GM13976 (cell line): ENCODE measurements at regions not wholly inside any gene's neighbourhood (a gene's known extent, or its start where the extent isn't known, plus 50 kb on each side); places are given as distances from the start of the nearest gene placed in this dataset.
"Not testable (repeated sequence)": the region's sequence is repeated elsewhere in the genome, so short reads cannot be mapped to it uniquely, and the experiment has no call there.

ENCODE experiments used
- DNase-seq: peaks from one replicate; pipeline ENCODE4 v3.0.0; 2012; ENCODE audit warnings: low spot score
- CTCF ChIP-seq: IDR thresholded peaks from 2 replicates; pipeline ENCODE4 v1.5.1; 2012; ENCODE audit warnings: borderline replicate concordance, mild to moderate bottlenecking; ENCODE audit not compliant: insufficient read depth; ENCODE audit errors: extremely low read depth, missing control alignments, control extremely low read depth
- in situ Hi-C: fragments of 300-500 bp; cut with MboI; formaldehyde crosslinking; loops from one replicate; pipeline ENCODE4 v1.12.0; 2022; ENCODE audit warnings: low sequenced_read_pairs, mixed read lengths, inconsistent platforms; ENCODE audit not compliant: unreplicated experiment

GRCh38 chr21:15966231-15966630 lies 236.4 kb downstream of the USP25 start:
- DNase-seq = no peak
- TF ChIP-seq CTCF = no peak
- in situ Hi-C loops = loop anchor here (25.0 kb wide), 1 partner anchor 96 kb away; no protein-coding TSS in a partner anchor

- in situ Hi-C loops = loop anchor here (25.0 kb wide), 1 partner anchor 96 kb away; no protein-coding TSS in a partner anchor
- no peak for TF ChIP-seq CTCF
- no peak for DNase-seq
These were observed 236.9 kb downstream of the USP25 start for GRCh38 chr21:15966651-15967050.

DNA sequence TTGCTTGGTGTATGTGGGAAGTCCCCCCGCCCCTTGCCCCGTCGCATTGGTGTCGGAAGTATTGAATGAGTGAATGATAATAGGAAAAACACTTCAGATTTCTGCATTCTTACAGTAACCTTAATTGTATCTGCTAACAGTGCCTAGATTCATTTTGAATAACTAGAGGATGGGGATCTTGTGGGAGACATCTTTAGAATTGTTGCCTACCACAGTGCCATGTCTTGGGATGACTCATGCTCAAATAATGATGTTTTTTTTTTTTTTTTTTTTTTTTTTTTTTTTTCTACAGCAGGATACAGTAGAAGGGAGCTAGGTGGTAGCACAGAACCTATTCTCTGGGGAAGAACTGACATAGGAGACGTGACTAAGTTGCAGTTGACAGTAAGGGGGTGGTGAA lies 237.9 kb downstream of the USP25 start:
- DNase-seq = no peak
- no peak for TF ChIP-seq CTCF
- in situ Hi-C loops = loop anchor here (25.0 kb wide), 1 partner anchor 95 kb away; no protein-coding TSS in a partner anchor

- in situ Hi-C loops = loop anchor here (25.0 kb wide), 1 partner anchor 93 kb away; no protein-coding TSS in a partner anchor
- no peak for TF ChIP-seq CTCF
- DNase-seq = no peak
These were observed 239.1 kb downstream of the USP25 start for GRCh38 chr21:15968776-15969310.

DNA sequence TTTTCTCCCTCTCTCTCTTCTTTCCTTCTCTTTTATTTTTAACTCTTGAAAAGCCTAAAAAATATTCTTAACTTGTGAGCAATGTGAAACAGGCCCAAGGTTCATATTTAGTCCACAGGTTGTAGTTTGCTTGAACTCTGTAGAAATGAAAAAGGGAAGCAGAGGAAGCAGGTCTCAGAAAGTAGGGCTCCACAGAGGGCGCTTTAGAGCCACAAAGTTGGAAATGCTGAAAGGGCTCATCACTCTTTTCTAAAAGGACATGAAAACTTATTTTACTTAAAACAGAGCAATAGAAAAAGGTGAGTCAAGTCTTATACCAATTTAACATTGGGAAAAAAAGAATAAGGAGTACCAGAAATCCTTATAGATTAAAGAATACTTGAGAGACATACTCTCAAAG lies 247.0 kb downstream of the USP25 start:
- no peak for TF ChIP-seq CTCF
- in situ Hi-C loops = no loop called here
- DNase-seq = no peak

DNA sequence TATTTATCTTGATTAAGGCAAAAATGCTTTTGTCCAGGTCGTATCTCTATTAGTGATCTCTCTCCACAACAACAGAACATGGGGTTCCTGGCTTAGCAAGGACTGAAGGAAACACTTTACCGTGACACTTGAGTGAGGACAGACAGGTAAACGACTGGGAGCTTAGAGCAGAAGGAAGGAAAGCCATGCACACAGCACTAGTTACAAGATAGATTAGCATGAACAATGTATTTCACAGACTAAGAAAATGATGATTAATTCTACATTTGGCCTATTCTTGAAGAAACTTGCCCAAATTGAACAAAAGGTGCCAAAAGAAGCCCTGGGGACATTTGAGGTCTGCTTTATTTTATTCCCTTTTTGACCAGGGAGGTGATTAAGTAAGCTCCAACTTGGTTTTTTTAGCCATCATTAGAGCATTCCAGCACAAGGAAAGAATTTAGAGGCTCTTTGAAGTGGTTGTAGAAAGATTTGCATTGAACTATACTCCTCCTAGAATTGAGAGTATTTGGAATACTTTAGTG lies 248.5 kb downstream of the USP25 start:
- no peak for TF ChIP-seq CTCF
- no peak for DNase-seq
- in situ Hi-C loops = no loop called here

- in situ Hi-C loops, DNase-seq: not testable (repeated sequence)
These were observed 249.7 kb downstream of the USP25 start for GRCh38 chr21:15979493-15979892.
